ENCODE measurements at regions not wholly inside any gene's neighbourhood (a gene's known extent, or its start where the extent isn't known, plus 50 kb on each side); places are given as distances from the start of the nearest gene placed in this dataset.
"Not testable (repeated sequence)": the region's sequence is repeated elsewhere in the genome, so short reads cannot be mapped to it uniquely, and the experiment has no call there.

DNA sequence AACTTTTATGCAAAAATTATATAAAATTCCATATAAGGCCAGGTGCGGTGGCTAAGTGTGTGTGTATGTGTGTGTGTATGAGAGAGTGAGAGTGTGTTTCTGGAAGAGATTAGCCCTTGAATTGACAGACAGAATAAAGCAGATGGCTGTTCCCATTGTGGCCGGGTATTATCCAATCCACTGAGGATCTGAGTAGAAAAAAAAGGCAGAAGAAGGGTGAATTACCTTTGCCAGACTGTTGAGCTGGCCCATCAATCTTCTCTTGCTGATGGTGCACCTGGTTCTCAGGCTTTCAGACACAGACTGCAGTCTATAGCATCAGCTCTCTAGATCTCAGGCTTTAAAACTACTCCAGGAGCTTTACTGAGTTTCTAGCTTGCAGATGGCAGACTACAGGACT lies 92.2 kb upstream of the SLIT2 start:
- H3K4me1 Mint-ChIP-seq (ENCODE audit: low read depth) = no peaks in the 10 kb centered on the region
- no peak overlapping the region for H3K27ac Mint-ChIP-seq
- no peak overlapping the region for H3K4me3 Mint-ChIP-seq
- no peaks in the 10 kb centered on the region for H3K27me3 Mint-ChIP-seq
- no peaks in the 10 kb centered on the region for H3K36me3 Mint-ChIP-seq (ENCODE audit: low read depth)
- intact Hi-C loops (cut with micrococcal nuclease) = no loop called here
- H3K9me3 Mint-ChIP-seq = peaks cover 24% of the 10 kb centered on the region

DNA sequence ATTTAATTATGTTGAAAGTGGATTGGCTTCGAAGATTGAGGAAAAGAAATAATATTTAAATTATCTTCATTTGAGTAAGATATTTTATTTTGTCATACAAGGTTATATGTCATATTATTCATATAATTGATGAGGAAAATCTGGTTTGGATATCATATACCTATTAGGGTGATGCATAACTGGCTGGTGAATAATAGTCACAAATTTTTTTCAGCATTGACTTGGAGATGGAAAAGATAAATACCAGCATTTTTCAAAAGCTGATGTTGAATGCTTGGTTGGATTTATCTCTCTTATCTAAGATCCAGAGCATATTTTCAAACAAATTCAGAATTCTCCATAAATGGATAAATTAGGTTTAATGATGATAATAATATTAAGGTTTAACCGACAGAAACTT lies 93.5 kb upstream of the SLIT2 start:
- intact Hi-C loops (cut with micrococcal nuclease) = no loop called here
- H3K27ac Mint-ChIP-seq = no peak overlapping the region
- peaks cover 24% of the 10 kb centered on the region for H3K9me3 Mint-ChIP-seq
- no peaks in the 10 kb centered on the region for H3K27me3 Mint-ChIP-seq
- no peak overlapping the region for H3K4me3 Mint-ChIP-seq
- no peaks in the 10 kb centered on the region for H3K4me1 Mint-ChIP-seq (ENCODE audit: low read depth)
- no peaks in the 10 kb centered on the region for H3K36me3 Mint-ChIP-seq (ENCODE audit: low read depth)

DNA sequence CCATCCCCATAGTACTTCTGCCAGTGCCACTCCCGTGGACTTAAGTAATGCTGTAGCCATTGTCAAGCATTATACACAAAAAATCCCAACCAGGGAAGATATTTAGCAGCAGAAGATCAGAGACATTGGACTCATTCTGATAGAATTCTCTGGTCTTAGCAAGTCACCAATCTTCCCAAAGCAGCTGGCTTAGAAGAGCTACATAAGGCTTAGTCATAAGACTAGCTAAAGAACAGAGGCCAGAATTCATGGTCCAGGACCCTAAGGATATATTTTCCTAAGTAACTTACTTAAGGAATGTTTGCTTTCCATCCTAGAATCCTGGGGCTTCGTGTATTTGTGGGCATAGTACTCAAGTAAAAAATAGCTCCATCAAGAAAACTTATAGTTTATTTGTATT lies 100.3 kb upstream of the SLIT2 start:
- no peaks in the 10 kb centered on the region for H3K4me1 Mint-ChIP-seq (ENCODE audit: low read depth)
- H3K9me3 Mint-ChIP-seq = peaks cover 2% of the 10 kb centered on the region
- intact Hi-C loops (cut with micrococcal nuclease) = no loop called here
- no peaks in the 10 kb centered on the region for H3K36me3 Mint-ChIP-seq (ENCODE audit: low read depth)
- H3K27me3 Mint-ChIP-seq = no peaks in the 10 kb centered on the region
- H3K27ac Mint-ChIP-seq = no peak overlapping the region
- H3K4me3 Mint-ChIP-seq = no peak overlapping the region

DNA sequence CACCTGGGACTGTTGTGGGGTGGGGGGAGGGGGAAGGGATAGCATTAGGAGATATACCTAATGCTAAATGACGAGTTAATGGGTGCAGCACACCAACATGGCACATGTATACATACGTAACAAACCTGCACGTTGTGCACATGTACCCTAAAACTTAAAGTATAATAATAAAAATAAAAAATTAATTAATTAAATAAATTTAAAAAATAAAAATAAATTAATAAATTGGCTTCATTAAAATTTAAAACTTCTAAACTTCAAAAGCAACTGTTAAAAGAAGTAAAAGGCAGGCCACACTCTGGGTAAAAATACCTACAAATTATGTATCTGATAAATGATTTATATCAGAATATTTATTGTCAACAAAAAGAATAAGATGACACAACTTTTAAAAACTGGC lies 102.6 kb upstream of the SLIT2 start:
- H3K36me3 Mint-ChIP-seq (ENCODE audit: low read depth); H3K27ac Mint-ChIP-seq; H3K27me3 Mint-ChIP-seq; H3K4me3 Mint-ChIP-seq; H3K4me1 Mint-ChIP-seq (ENCODE audit: low read depth); intact Hi-C loops (cut with micrococcal nuclease): not testable (repeated sequence)
- peaks cover 20% of the 10 kb centered on the region for H3K9me3 Mint-ChIP-seq

DNA sequence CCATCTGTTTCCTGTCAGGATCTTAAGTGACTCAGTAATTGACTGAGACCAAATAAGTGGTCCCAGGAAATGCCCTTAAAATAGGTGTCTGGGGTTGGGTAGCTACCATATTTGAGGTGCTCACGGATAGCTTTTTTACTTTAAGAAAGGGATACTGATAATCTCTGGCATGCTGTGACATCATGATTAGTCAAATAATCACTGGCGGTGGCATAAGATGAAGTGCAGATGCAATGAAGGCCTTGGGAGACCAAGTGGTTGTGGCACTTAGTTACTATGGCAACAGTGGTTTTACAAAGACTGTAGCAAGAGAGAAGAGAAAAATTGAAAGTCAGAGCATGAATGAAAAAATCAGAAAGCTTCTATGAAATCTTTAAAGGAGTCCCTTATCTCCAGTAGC lies 114.5 kb upstream of the SLIT2 start:
- no peaks in the 10 kb centered on the region for H3K4me1 Mint-ChIP-seq (ENCODE audit: low read depth)
- H3K27ac Mint-ChIP-seq = no peak overlapping the region
- no peaks in the 10 kb centered on the region for H3K27me3 Mint-ChIP-seq
- peaks cover 21% of the 10 kb centered on the region for H3K9me3 Mint-ChIP-seq
- no peaks in the 10 kb centered on the region for H3K36me3 Mint-ChIP-seq (ENCODE audit: low read depth)
- intact Hi-C loops (cut with micrococcal nuclease) = no loop called here
- H3K4me3 Mint-ChIP-seq = no peak overlapping the region

DNA sequence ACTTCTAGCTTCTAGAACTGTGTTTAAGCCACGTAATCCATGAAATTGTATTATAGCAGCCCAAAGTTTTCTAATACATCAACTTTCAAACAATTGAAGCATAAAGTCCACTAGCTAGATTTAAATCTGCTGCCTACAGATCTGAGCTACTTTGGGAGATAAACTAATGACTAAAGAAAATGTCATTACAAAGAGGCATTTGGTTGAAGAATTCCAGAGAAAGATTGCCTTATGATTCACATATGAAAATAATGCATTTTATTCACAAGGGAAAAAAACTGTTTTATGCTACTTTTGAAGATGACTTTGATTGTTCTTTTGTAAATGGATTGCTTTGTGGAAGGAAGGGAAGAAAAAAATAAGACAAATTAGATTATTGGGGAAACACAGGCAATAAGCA lies 124.1 kb upstream of the SLIT2 start:
- no peak overlapping the region for H3K27ac Mint-ChIP-seq
- H3K27me3 Mint-ChIP-seq = no peaks in the 10 kb centered on the region
- no peaks in the 10 kb centered on the region for H3K36me3 Mint-ChIP-seq (ENCODE audit: low read depth)
- H3K4me1 Mint-ChIP-seq (ENCODE audit: low read depth) = no peaks in the 10 kb centered on the region
- no peak overlapping the region for H3K4me3 Mint-ChIP-seq
- no peaks in the 10 kb centered on the region for H3K9me3 Mint-ChIP-seq
- intact Hi-C loops (cut with micrococcal nuclease) = no loop called here

DNA sequence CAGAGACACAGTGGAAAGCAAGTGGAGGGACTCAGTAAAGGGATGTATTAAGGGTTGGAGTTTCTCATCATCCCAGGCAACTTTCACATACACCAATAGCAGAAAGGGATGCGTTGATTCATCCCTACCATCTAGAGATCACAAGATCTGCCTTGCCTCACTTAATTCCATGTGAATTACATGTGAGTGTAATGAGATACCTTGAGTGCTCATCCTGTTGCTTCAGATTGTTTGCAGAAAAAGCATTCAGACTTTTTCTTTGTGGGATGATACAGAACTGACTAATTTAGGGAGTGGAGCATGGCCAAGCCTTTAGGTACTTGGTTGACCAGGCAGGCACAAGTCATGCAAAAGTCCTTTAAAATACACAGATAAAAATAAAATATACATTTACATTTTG lies 124.8 kb upstream of the SLIT2 start:
- Mint-ChIP-seq H3K27ac (no peak overlapping the region), H3K4me1 (ENCODE audit: low read depth) (no peaks in the 10 kb centered on the region), H3K36me3 (ENCODE audit: low read depth) (no peaks in the 10 kb centered on the region), H3K27me3 (no peaks in the 10 kb centered on the region), H3K4me3 (no peak overlapping the region), H3K9me3 (no peaks in the 10 kb centered on the region)
- intact Hi-C loops (cut with micrococcal nuclease) = no loop called here

DNA sequence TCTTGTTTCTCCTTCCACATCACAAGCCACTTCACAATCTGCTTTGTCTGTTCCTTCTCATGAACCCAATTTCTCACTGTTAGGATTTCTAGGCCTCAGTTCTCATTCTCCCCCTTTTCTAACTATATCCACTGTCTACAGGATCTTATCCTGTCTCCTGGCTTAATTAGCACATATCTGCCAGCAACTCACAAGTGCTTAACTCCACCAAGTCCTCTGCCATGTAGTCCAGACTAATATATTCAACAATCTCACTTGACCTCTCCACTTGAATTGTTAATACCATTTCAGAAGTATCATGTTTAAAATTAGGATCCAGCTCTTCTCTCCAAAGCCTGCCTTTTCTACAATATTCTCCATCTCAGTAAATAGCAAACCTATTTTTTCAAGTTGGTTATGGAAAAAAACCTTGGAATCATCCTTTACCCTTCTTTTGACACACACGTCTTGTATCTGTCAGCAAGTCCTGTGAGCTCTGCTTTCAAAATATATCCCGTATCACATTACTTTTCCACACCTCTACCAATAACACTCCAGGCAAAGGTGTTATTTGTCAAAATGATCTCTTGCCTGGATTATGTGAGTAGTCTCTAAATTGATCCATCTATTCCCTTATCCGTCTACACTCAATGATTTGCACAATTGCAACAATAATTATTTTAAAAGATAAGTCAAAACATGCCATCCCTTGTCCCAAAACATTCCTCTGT lies 127.2 kb upstream of the SLIT2 start:
- intact Hi-C loops (cut with micrococcal nuclease) = no loop called here
- no peaks in the 10 kb centered on the region for H3K4me1 Mint-ChIP-seq (ENCODE audit: low read depth)
- no peaks in the 10 kb centered on the region for H3K9me3 Mint-ChIP-seq

DNA sequence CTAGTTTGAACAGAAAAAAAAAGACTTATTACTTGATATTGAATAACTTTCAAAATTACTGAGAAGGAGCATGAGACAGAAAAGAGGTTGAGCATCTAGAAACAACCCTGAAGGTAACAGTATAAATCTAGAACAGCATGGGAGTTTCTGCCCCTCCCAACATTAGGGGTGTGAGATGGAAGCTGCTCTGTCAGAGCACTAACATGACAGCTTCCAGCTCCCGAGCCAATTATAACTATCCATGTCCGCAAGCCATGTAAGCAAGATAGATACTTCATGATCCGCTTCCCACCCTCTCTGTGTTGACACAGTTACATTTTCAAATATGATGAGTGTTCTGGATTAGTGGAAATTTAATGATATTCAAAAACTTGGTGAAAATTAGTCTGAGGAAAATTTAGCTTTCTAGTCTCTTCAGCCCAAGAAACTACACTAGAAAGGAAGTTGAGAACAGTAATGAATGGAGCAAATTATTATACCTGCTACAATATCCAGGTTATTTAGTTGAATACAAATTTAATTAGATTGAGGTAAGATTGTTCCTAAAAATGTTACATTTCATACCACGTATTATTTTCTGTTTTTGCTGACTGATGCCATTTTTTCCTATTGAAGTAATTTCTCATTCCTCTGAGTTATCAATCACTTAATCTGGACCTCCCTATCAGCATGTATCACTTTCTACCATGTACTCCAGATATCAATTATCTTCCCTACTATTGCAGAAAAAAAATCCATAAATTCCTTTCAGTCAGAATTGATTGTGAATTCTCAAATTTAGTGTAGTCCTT lies 129.3 kb upstream of the SLIT2 start:
- Mint-ChIP-seq H3K4me1 (ENCODE audit: low read depth) (no peaks in the 10 kb centered on the region), H3K9me3 (no peaks in the 10 kb centered on the region), H3K36me3 (ENCODE audit: low read depth) (no peaks in the 10 kb centered on the region), H3K27ac (no peak overlapping the region), H3K4me3 (no peak overlapping the region), H3K27me3 (no peaks in the 10 kb centered on the region)
- intact Hi-C loops (cut with micrococcal nuclease) = no loop called here

More for the DNA sequence above, 127.2 kb upstream of the SLIT2 start:
- Mint-ChIP-seq H3K27ac (no peak overlapping the region), H3K27me3 (no peaks in the 10 kb centered on the region), H3K36me3 (ENCODE audit: low read depth) (no peaks in the 10 kb centered on the region), H3K4me3 (no peak overlapping the region)

DNA sequence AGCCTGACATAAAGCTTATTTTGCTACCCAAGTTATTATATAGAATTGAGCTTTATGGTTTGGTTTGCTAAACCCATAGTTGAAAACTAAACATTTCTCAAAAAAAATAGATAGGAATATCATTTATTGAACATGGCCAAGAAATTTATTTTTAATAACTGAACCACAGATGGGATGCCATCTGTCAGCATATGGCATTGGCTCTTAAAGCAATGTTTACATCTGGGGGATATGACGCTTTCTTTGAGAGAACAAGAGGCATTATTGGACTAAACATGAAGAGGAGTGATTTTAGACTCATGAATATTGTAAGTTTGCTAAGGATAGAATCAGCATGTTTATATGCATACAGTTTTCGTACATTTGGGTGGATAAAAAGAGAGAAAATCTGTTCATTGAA lies 132.6 kb upstream of the SLIT2 start:
- Mint-ChIP-seq H3K9me3 (peaks cover 3% of the 10 kb centered on the region), H3K36me3 (ENCODE audit: low read depth) (no peaks in the 10 kb centered on the region), H3K4me3 (no peak overlapping the region), H3K4me1 (ENCODE audit: low read depth) (peaks cover 2% of the 10 kb centered on the region), H3K27me3 (no peaks in the 10 kb centered on the region), H3K27ac (no peak overlapping the region)
- intact Hi-C loops (cut with micrococcal nuclease) = no loop called here

DNA sequence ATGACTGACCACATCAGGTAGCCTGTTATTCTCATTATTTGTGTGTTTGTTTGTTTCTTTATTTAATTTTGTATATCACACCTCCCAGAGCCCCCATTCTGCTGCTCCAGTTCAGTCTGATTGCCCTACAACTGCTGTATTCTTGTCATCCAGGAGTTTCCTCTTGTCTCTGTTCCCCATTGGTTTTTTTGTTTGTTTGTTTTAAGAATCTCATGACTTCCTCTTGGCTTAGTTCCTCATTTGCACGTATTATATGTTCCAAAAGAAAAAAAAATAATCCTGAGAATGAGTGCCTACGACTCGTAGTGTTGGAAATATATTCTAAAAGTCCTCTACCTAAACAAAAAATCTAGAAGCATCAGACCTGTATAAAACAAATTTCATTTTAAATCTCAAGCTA lies 142.3 kb upstream of the SLIT2 start:
- intact Hi-C loops (cut with micrococcal nuclease) = no loop called here
- Mint-ChIP-seq H3K27ac (peak overlapping the region; percentile 50), H3K27me3 (no peaks in the 10 kb centered on the region), H3K4me1 (ENCODE audit: low read depth) (peaks cover 11% of the 10 kb centered on the region), H3K4me3 (no peak overlapping the region), H3K9me3 (peaks cover 28% of the 10 kb centered on the region), H3K36me3 (ENCODE audit: low read depth) (no peaks in the 10 kb centered on the region)

DNA sequence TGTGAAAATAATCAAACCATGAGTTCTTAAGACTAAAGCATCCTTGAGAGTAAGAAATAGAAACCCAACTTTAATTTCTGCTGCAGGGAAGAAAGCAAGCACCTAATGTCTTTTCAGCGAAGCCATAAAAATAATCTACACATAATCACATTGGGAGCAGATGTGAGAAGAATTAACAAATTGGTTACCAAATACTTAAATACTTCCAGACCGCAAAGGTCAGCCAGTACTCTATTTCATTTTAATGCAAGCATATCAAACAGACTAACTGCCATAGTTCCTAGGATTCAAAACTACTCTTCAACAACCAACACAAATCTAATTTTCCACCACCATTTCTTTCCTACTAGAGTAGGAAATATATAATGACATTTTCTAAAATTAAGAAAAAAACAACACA lies 144.8 kb upstream of the SLIT2 start:
- Mint-ChIP-seq H3K9me3 (peaks cover 20% of the 10 kb centered on the region), H3K4me1 (ENCODE audit: low read depth) (peaks cover 7% of the 10 kb centered on the region), H3K36me3 (ENCODE audit: low read depth) (no peaks in the 10 kb centered on the region), H3K27ac (no peak overlapping the region), H3K27me3 (no peaks in the 10 kb centered on the region), H3K4me3 (no peak overlapping the region)
- intact Hi-C loops (cut with micrococcal nuclease) = no loop called here

DNA sequence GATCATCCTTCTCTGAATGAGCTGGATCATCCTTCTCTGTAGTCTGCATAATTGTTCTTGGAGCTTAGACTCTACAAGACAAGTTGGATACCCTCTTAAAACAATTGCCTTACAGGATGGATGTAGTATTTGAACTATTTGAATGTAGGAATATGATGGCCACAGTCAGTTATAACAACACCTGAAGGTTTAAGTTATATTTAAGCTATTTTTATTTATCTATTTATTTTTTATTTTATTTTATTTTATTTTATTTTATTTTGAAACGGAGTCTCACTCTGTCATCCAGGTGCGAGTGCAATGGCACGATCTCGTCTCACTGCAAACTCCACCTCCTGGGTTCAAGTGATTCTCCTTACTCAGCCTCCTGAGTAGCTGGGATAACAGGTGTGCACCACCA lies 149.9 kb upstream of the SLIT2 start:
- no peaks in the 10 kb centered on the region for H3K27me3 Mint-ChIP-seq
- no peak overlapping the region for H3K4me3 Mint-ChIP-seq
- peaks cover under 1% of the 10 kb centered on the region for H3K9me3 Mint-ChIP-seq
- H3K4me1 Mint-ChIP-seq (ENCODE audit: low read depth) = no peaks in the 10 kb centered on the region
- H3K27ac Mint-ChIP-seq = no peak overlapping the region
- H3K36me3 Mint-ChIP-seq (ENCODE audit: low read depth) = no peaks in the 10 kb centered on the region
- intact Hi-C loops (cut with micrococcal nuclease) = no loop called here

DNA sequence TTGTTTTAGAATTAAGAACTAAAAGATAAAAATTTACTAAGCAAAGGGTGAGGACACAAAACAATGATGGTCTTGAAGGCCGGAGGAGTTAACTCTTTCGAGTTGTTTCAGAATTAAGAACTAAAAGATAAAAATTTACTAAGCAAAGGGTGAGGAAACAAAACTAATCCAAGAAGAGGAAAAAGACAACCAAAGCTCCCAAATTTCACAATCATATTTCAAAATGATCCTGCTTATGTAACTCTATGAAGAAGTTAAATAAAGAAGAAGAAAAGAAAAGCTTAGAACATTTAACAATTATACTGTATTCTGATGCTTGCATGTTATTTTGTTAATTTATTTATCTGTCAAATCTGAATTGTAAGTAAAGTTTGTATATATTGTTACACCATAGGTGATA lies 154.8 kb upstream of the SLIT2 start:
- intact Hi-C loops (cut with micrococcal nuclease) = no loop called here
- no peak overlapping the region for H3K4me3 Mint-ChIP-seq
- no peaks in the 10 kb centered on the region for H3K36me3 Mint-ChIP-seq (ENCODE audit: low read depth)
- no peaks in the 10 kb centered on the region for H3K9me3 Mint-ChIP-seq
- H3K4me1 Mint-ChIP-seq (ENCODE audit: low read depth) = no peaks in the 10 kb centered on the region
- no peaks in the 10 kb centered on the region for H3K27me3 Mint-ChIP-seq
- no peak overlapping the region for H3K27ac Mint-ChIP-seq

Data from dendritic cell treated with granulocyte-macrophage colony-stimulating factor and Interleukin-4, amounts not matched to agents 40 ng/mL and 50 ng/mL, for 4 days (primary cell).